Liver (tissue), 8 donors: ENCODE measurements at regions not wholly inside any gene's neighbourhood (a gene's known extent, or its start where the extent isn't known, plus 50 kb on each side); places are given as distances from the start of the nearest gene placed in this dataset.

Experiments used
- DNase-seq: peaks from one replicate; pipeline ENCODE4 v3.0.0-alpha.2; 2017; ENCODE audit warnings: low spot score
- H3K27ac ChIP-seq, 2 donors: one replicate each; pipeline ENCODE4 v1.7.0; 2013; ENCODE audit warnings: inconsistent platforms in 2 of 2, low read length in 2 of 2, control low read depth in 1 of 2, low read depth in 1 of 2, mild to moderate bottlenecking in 1 of 2
- H3K27me3 ChIP-seq, 4 donors: one replicate each; pipeline versions ENCODE4 v1.6.1 to v1.7.0; 2013; ENCODE audit warnings: low read length in 3 of 4, inconsistent platforms in 1 of 4, mild to moderate bottlenecking in 1 of 4, moderate library complexity in 1 of 4; ENCODE audit not compliant: control insufficient read depth in 4 of 4, insufficient read depth in 4 of 4
- H3K36me3 ChIP-seq, 4 donors: one replicate each; pipeline versions ENCODE4 v1.6.1 to v1.7.0; 2013; ENCODE audit warnings: low read length in 3 of 4, mild to moderate bottlenecking in 3 of 4, low read depth in 1 of 4, moderate library complexity in 1 of 4; ENCODE audit not compliant: control insufficient read depth in 4 of 4, insufficient read depth in 3 of 4
- H3K4me1 ChIP-seq, 4 donors: one replicate each; pipeline versions ENCODE4 v1.6.1 to v1.7.0; 2013; ENCODE audit warnings: low read length in 3 of 4, mild to moderate bottlenecking in 3 of 4, moderate library complexity in 1 of 4; ENCODE audit not compliant: control insufficient read depth in 4 of 4, insufficient read depth in 4 of 4
- H3K4me3 ChIP-seq, 3 donors: one replicate each; pipeline versions ENCODE4 v1.6.1 to v1.7.0; 2013; ENCODE audit warnings: low read length in 3 of 3, control low read depth in 1 of 3, low read depth in 1 of 3, mild to moderate bottlenecking in 1 of 3
- H3K9ac ChIP-seq, 2 donors: one replicate each; pipeline ENCODE4 v1.7.0; 2013; ENCODE audit warnings: low read length in 2 of 2, mild to moderate bottlenecking in 2 of 2, moderate library complexity in 2 of 2, control low read depth in 1 of 2, low read depth in 1 of 2
- H3K9me3 ChIP-seq, 4 donors: one replicate each; pipeline versions ENCODE4 v1.6.1 to v1.7.0; 2013; ENCODE audit warnings: low read length in 3 of 4; ENCODE audit not compliant: control insufficient read depth in 4 of 4
- ATF3 ChIP-seq: IDR thresholded peaks from 2 replicates; pipeline ENCODE4 v1.6.1; 2016; ENCODE audit warnings: antibody characterized with exemption
- CTCF ChIP-seq: fragments of 150-350 bp; IDR thresholded peaks from 2 replicates; pipeline ENCODE4 v1.5.1; 2017; ENCODE audit warnings: improper control_type of control experiment, low read depth, low read length; ENCODE audit not compliant: missing input control
- EGR1 ChIP-seq, 2 donors: IDR thresholded peaks; 2 replicates each; pipeline ENCODE4 v1.6.1; 2016 to 2018; ENCODE audit warnings: antibody characterized with exemption in 2 of 2, low read depth in 2 of 2
- FOXA1 ChIP-seq: IDR thresholded peaks from 2 replicates; pipeline ENCODE4 v1.6.1; 2016; ENCODE audit warnings: antibody characterized with exemption
- FOXA2 ChIP-seq: IDR thresholded peaks from 2 replicates; pipeline ENCODE4 v1.6.1; 2016; ENCODE audit warnings: antibody characterized with exemption
- GABPA ChIP-seq, 2 donors: IDR thresholded peaks in 1 of 2; conservative IDR thresholded peaks in 1 of 2; 2 replicates each; pipeline ENCODE4 v1.6.1; 2016; ENCODE audit warnings: antibody characterized with exemption in 2 of 2, mild to moderate bottlenecking in 1 of 2, moderate library complexity in 1 of 2
- HNF4A ChIP-seq, 2 donors: conservative IDR thresholded peaks; 2 replicates each; pipeline ENCODE4 v1.6.1; 2016; ENCODE audit warnings: antibody characterized with exemption in 2 of 2, mild to moderate bottlenecking in 2 of 2
- HNF4G ChIP-seq: IDR thresholded peaks from 2 replicates; pipeline ENCODE4 v1.6.1; 2016; ENCODE audit warnings: antibody characterized with exemption
- MAX ChIP-seq: IDR thresholded peaks from 2 replicates; pipeline ENCODE4 v1.6.1; 2016; ENCODE audit warnings: antibody characterized with exemption
- NR2F2 ChIP-seq: IDR thresholded peaks from 2 replicates; pipeline ENCODE4 v1.6.1; 2016; ENCODE audit warnings: antibody characterized with exemption
- RAD21 ChIP-seq, 2 donors: IDR thresholded peaks; 2 replicates each; pipeline ENCODE4 v1.6.1; 2016; ENCODE audit warnings: antibody characterized with exemption in 2 of 2, mild to moderate bottlenecking in 2 of 2
- REST ChIP-seq: IDR thresholded peaks from 2 replicates; pipeline ENCODE4 v1.6.1; 2016; ENCODE audit warnings: antibody characterized with exemption, mild to moderate bottlenecking
- RXRA ChIP-seq, 2 donors: IDR thresholded peaks; 2 replicates each; pipeline ENCODE4 v1.6.1; 2017 to 2018; ENCODE audit warnings: antibody characterized with exemption in 2 of 2, mild to moderate bottlenecking in 1 of 2
- SP1 ChIP-seq: IDR thresholded peaks from 2 replicates; pipeline ENCODE4 v1.6.1; 2018; ENCODE audit warnings: antibody characterized with exemption, mild to moderate bottlenecking
- TAF1 ChIP-seq: conservative IDR thresholded peaks from 2 replicates; pipeline ENCODE4 v1.6.1; 2016; ENCODE audit warnings: antibody characterized with exemption, mild to moderate bottlenecking
- YY1 ChIP-seq: IDR thresholded peaks from 2 replicates; pipeline ENCODE4 v1.6.1; 2016; ENCODE audit warnings: antibody characterized with exemption, mild to moderate bottlenecking
- ZBTB33 ChIP-seq: IDR thresholded peaks from 2 replicates; pipeline ENCODE4 v1.6.1; 2016; ENCODE audit warnings: antibody characterized with exemption
- WGBS: extraction: QIAGEN DNeasy Blood & Tissue Kit; methylation state at CpG from one replicate; pipeline ENCODE4 v1.1.7; 2013; 5-methylcytosine and 5-hydroxymethylcytosine counted together
- donor health status: healthy.
- donor health status: healthy.
- donor health status: healthy.
- donor health status: healthy.
- donor health status: healthy.

GRCh38 chr21:20661246-20661645 lies 337.0 kb upstream of the NCAM2 start (continued):
- TF ChIP-seq REST = no peak
- TF ChIP-seq RAD21 (IDR thresholded peaks at IDR 0.05) = no peak
- TF ChIP-seq YY1 = no peak
- TF ChIP-seq SP1 = no peak
- TF ChIP-seq TAF1 = no peak
- TF ChIP-seq HNF4A (conservative IDR thresholded peaks at IDR 0.05) = no peak

GRCh38 chr21:20661745-20662422 lies 336.3 kb upstream of the NCAM2 start:
- Histone ChIP-seq H3K27me3 (peaks cover 0 to 3% (median 0%) of the 10 kb centered on the region in 4 donors), H3K9me3 (peaks cover 0 to 6% (median 1%) of the 10 kb centered on the region in 4 donors), H3K9ac (no peak overlapping the region), H3K4me3 (no peak overlapping the region), H3K4me1 (no peaks in the 10 kb centered on the region), H3K36me3 (no peaks in the 10 kb centered on the region), H3K27ac (no peak overlapping the region)
- no peak for TF ChIP-seq RAD21 (IDR thresholded peaks at IDR 0.05)
- no peak for TF ChIP-seq ATF3
- TF ChIP-seq HNF4G = no peak
- no peak for TF ChIP-seq HNF4A (conservative IDR thresholded peaks at IDR 0.05)
- no peak for TF ChIP-seq FOXA1
- no peak for TF ChIP-seq SP1
- DNase-seq = no peak

GRCh38 chr21:20662514-20662913 lies 335.7 kb upstream of the NCAM2 start:
- 26% methylated on average over 2 of the region's 2 CpGs for WGBS

More at GRCh38 chr21:20662514-20662913, 335.7 kb upstream of the NCAM2 start:
- H3K36me3 ChIP-seq = no peaks in the 10 kb centered on the region
- peaks cover 0 to 6% (median 1%) of the 10 kb centered on the region in 4 donors for H3K9me3 ChIP-seq
- H3K27me3 ChIP-seq = peaks cover 0 to 3% (median 0%) of the 10 kb centered on the region in 4 donors
- no peak for TF ChIP-seq NR2F2
- TF ChIP-seq RXRA (IDR thresholded peaks at IDR 0.05) = no peak
- TF ChIP-seq ATF3 = no peak
- TF ChIP-seq REST = no peak
- TF ChIP-seq GABPA (IDR thresholded peaks at IDR 0.05 in 1 of 2, conservative IDR thresholded peaks at IDR 0.05 in 1 of 2) = no peak
- TF ChIP-seq ZBTB33 = no peak
- no peak for TF ChIP-seq YY1
- no peak for TF ChIP-seq CTCF
- TF ChIP-seq HNF4G = no peak
- TF ChIP-seq SP1 = no peak
- no peak for TF ChIP-seq FOXA2
- TF ChIP-seq MAX = no peak
- TF ChIP-seq TAF1 = no peak
- no peak for TF ChIP-seq RAD21 (IDR thresholded peaks at IDR 0.05)
- TF ChIP-seq EGR1 (IDR thresholded peaks at IDR 0.05; ENCODE audit: low read depth in 2 of 2) = no peak
- no peaks in the 10 kb centered on the region for H3K4me1 ChIP-seq
- no peak overlapping the region for H3K27ac ChIP-seq
- H3K4me3 ChIP-seq = no peak overlapping the region
- DNase-seq = no peak
- no peak overlapping the region for H3K9ac ChIP-seq
